ENCODE measurements at regions not wholly inside any gene's neighbourhood (a gene's known extent, or its start where the extent isn't known, plus 50 kb on each side); places are given as distances from the start of the nearest gene placed in this dataset.

- Histone ChIP-seq H2BK5ac (ENCODE audit: low read length) (no peak overlapping the region), H3K4ac (ENCODE audit: low read depth, low read length) (no peak overlapping the region), H4K8ac (ENCODE audit: low read depth, low read length) (no peak overlapping the region), H3K79me2 (ENCODE audit: control insufficient read depth, insufficient read depth, low read length) (no peaks in the 10 kb centered on the region), H3K27ac (ENCODE audit: low read depth, low read length) (no peak overlapping the region), H3K36me3 (ENCODE audit: control insufficient read depth, insufficient read depth, low read length) (no peaks in the 10 kb centered on the region), H3K79me1 (ENCODE audit: low read length) (no peaks in the 10 kb centered on the region), H2AK5ac (ENCODE audit: low read length) (no peak overlapping the region), H4K5ac (ENCODE audit: low read length) (no peak overlapping the region), H3K4me2 (ENCODE audit: low read length) (no peak overlapping the region), H3K56ac (ENCODE audit: low read length) (no peak overlapping the region), H3K27me3 (ENCODE audit: insufficient read depth, low read length, poor library complexity) (no peaks in the 10 kb centered on the region), H3K18ac (ENCODE audit: low read length) (no peak overlapping the region), H2BK120ac (ENCODE audit: low read depth, low read length) (no peak overlapping the region), H3K23ac (ENCODE audit: low read length) (no peak overlapping the region), H2BK15ac (replicated peaks; ENCODE audit: low read depth) (no peak overlapping the region), H3K4me1 (ENCODE audit: control insufficient read depth, low read depth, low read length) (no peaks in the 10 kb centered on the region), H3K4me3 (ENCODE audit: low read length) (no peak overlapping the region), H3K9ac (ENCODE audit: low read length) (no peak overlapping the region)
- DNase-seq, result no peak
- no CpG with 5 or more reads among the region's 1 CpG for WGBS (ENCODE audit: extremely low coverage, insufficient coverage, low lambda C conversion rate)
Measured at GRCh38 chr5:85760519-85760918, 857.2 kb upstream of the COX7C start.

- Histone ChIP-seq H3K4me2 (ENCODE audit: low read length) (no peak overlapping the region), H3K4me1 (ENCODE audit: control insufficient read depth, low read depth, low read length) (no peaks in the 10 kb centered on the region), H3K4me3 (ENCODE audit: low read length) (no peak overlapping the region), H3K56ac (ENCODE audit: low read length) (no peak overlapping the region), H3K27me3 (ENCODE audit: insufficient read depth, low read length, poor library complexity) (no peaks in the 10 kb centered on the region), H3K4ac (ENCODE audit: low read depth, low read length) (no peak overlapping the region), H2AK5ac (ENCODE audit: low read length) (no peak overlapping the region), H2BK15ac (replicated peaks; ENCODE audit: low read depth) (no peak overlapping the region), H3K79me1 (ENCODE audit: low read length) (no peaks in the 10 kb centered on the region), H3K23ac (ENCODE audit: low read length) (no peak overlapping the region), H3K27ac (ENCODE audit: low read depth, low read length) (no peak overlapping the region), H3K36me3 (ENCODE audit: control insufficient read depth, insufficient read depth, low read length) (no peaks in the 10 kb centered on the region), H2BK120ac (ENCODE audit: low read depth, low read length) (no peak overlapping the region), H3K18ac (ENCODE audit: low read length) (no peak overlapping the region), H3K9ac (ENCODE audit: low read length) (no peak overlapping the region), H4K8ac (ENCODE audit: low read depth, low read length) (no peak overlapping the region), H4K5ac (ENCODE audit: low read length) (no peak overlapping the region), H2BK5ac (ENCODE audit: low read length) (no peak overlapping the region), H3K79me2 (ENCODE audit: control insufficient read depth, insufficient read depth, low read length) (no peaks in the 10 kb centered on the region)
- DNase-seq, result no peak
- no CpG with 5 or more reads among the region's 3 CpGs for WGBS (ENCODE audit: extremely low coverage, insufficient coverage, low lambda C conversion rate)
Measured at GRCh38 chr5:85769347-85769746, 848.4 kb upstream of the COX7C start.

- H2AK5ac ChIP-seq (ENCODE audit: low read length), result no peak overlapping the region
Measured at GRCh38 chr5:85784746-85785145, 833.0 kb upstream of the COX7C start.

GRCh38 chr5:85813146-85813545 is 804.6 kb upstream of the COX7C start:
- H4K8ac ChIP-seq (ENCODE audit: low read depth, low read length), result no peak overlapping the region
- no peak overlapping the region for H3K4me2 ChIP-seq (ENCODE audit: low read length)
- H3K4me3 ChIP-seq (ENCODE audit: low read length), result no peak overlapping the region
- no peak for DNase-seq
- H3K4me1 ChIP-seq (ENCODE audit: control insufficient read depth, low read depth, low read length), result no peaks in the 10 kb centered on the region
- H3K27ac ChIP-seq (ENCODE audit: low read depth, low read length), result no peak overlapping the region
- H2AK5ac ChIP-seq (ENCODE audit: low read length), result no peak overlapping the region
- no peak overlapping the region for H2BK5ac ChIP-seq (ENCODE audit: low read length)
- H4K5ac ChIP-seq (ENCODE audit: low read length), result no peak overlapping the region
- WGBS (ENCODE audit: extremely low coverage, insufficient coverage, low lambda C conversion rate), result no CpG with 5 or more reads among the region's 3 CpGs
- H3K4ac ChIP-seq (ENCODE audit: low read depth, low read length), result no peak overlapping the region
- no peak overlapping the region for H3K9ac ChIP-seq (ENCODE audit: low read length)
- no peaks in the 10 kb centered on the region for H3K79me2 ChIP-seq (ENCODE audit: control insufficient read depth, insufficient read depth, low read length)
- H3K36me3 ChIP-seq (ENCODE audit: control insufficient read depth, insufficient read depth, low read length), result no peaks in the 10 kb centered on the region
- no peak overlapping the region for H3K56ac ChIP-seq (ENCODE audit: low read length)
- no peaks in the 10 kb centered on the region for H3K79me1 ChIP-seq (ENCODE audit: low read length)
- H2BK15ac ChIP-seq (replicated peaks; ENCODE audit: low read depth), result no peak overlapping the region
- no peak overlapping the region for H3K18ac ChIP-seq (ENCODE audit: low read length)
- H3K27me3 ChIP-seq (ENCODE audit: insufficient read depth, low read length, poor library complexity), result no peaks in the 10 kb centered on the region
- H2BK120ac ChIP-seq (ENCODE audit: low read depth, low read length), result no peak overlapping the region
- H3K23ac ChIP-seq (ENCODE audit: low read length), result no peak overlapping the region

More at GRCh38 chr5:85784746-85785145, 833.0 kb upstream of the COX7C start:
- no peak overlapping the region for H3K4ac ChIP-seq (ENCODE audit: low read depth, low read length)
- H3K79me1 ChIP-seq (ENCODE audit: low read length), result no peaks in the 10 kb centered on the region
- H4K8ac ChIP-seq (ENCODE audit: low read depth, low read length), result no peak overlapping the region
- no CpG with 5 or more reads among the region's 2 CpGs for WGBS (ENCODE audit: extremely low coverage, insufficient coverage, low lambda C conversion rate)
- H3K18ac ChIP-seq (ENCODE audit: low read length), result no peak overlapping the region
- no peaks in the 10 kb centered on the region for H3K79me2 ChIP-seq (ENCODE audit: control insufficient read depth, insufficient read depth, low read length)
- H4K5ac ChIP-seq (ENCODE audit: low read length), result no peak overlapping the region
- no peak overlapping the region for H3K9ac ChIP-seq (ENCODE audit: low read length)
- no peak for DNase-seq
- no peak overlapping the region for H2BK15ac ChIP-seq (replicated peaks; ENCODE audit: low read depth)
- H3K23ac ChIP-seq (ENCODE audit: low read length), result no peak overlapping the region
- H3K4me3 ChIP-seq (ENCODE audit: low read length), result no peak overlapping the region
- H3K56ac ChIP-seq (ENCODE audit: low read length), result no peak overlapping the region
- H3K4me2 ChIP-seq (ENCODE audit: low read length), result no peak overlapping the region
- no peaks in the 10 kb centered on the region for H3K4me1 ChIP-seq (ENCODE audit: control insufficient read depth, low read depth, low read length)
- no peak overlapping the region for H3K27ac ChIP-seq (ENCODE audit: low read depth, low read length)
- H2BK5ac ChIP-seq (ENCODE audit: low read length), result no peak overlapping the region
- no peaks in the 10 kb centered on the region for H3K36me3 ChIP-seq (ENCODE audit: control insufficient read depth, insufficient read depth, low read length)
- H3K27me3 ChIP-seq (ENCODE audit: insufficient read depth, low read length, poor library complexity), result no peaks in the 10 kb centered on the region
- no peak overlapping the region for H2BK120ac ChIP-seq (ENCODE audit: low read depth, low read length)

GRCh38 chr5:85814596-85814995 is 803.1 kb upstream of the COX7C start:
- Histone ChIP-seq H2AK5ac (ENCODE audit: low read length) (no peak overlapping the region), H3K18ac (ENCODE audit: low read length) (no peak overlapping the region), H3K79me2 (ENCODE audit: control insufficient read depth, insufficient read depth, low read length) (no peaks in the 10 kb centered on the region), H4K5ac (ENCODE audit: low read length) (no peak overlapping the region), H3K36me3 (ENCODE audit: control insufficient read depth, insufficient read depth, low read length) (no peaks in the 10 kb centered on the region), H3K4me3 (ENCODE audit: low read length) (no peak overlapping the region), H3K27me3 (ENCODE audit: insufficient read depth, low read length, poor library complexity) (no peaks in the 10 kb centered on the region), H3K56ac (ENCODE audit: low read length) (no peak overlapping the region), H2BK120ac (ENCODE audit: low read depth, low read length) (no peak overlapping the region), H3K9ac (ENCODE audit: low read length) (no peak overlapping the region), H4K8ac (ENCODE audit: low read depth, low read length) (no peak overlapping the region), H3K4ac (ENCODE audit: low read depth, low read length) (no peak overlapping the region), H3K4me1 (ENCODE audit: control insufficient read depth, low read depth, low read length) (no peaks in the 10 kb centered on the region), H2BK15ac (replicated peaks; ENCODE audit: low read depth) (no peak overlapping the region), H3K23ac (ENCODE audit: low read length) (no peak overlapping the region), H3K4me2 (ENCODE audit: low read length) (no peak overlapping the region), H2BK5ac (ENCODE audit: low read length) (no peak overlapping the region), H3K27ac (ENCODE audit: low read depth, low read length) (no peak overlapping the region), H3K79me1 (ENCODE audit: low read length) (no peaks in the 10 kb centered on the region)
- peak; percentile 75 for DNase-seq
